Kidney epithelial cell (primary cell): ENCODE measurements at regions not wholly inside any gene's neighbourhood (a gene's known extent, or its start where the extent isn't known, plus 50 kb on each side); places are given as distances from the start of the nearest gene placed in this dataset.
"Not testable (repeated sequence)": the region's sequence is repeated elsewhere in the genome, so short reads cannot be mapped to it uniquely, and the experiment has no call there.

ENCODE experiments used
- DNase-seq: peaks from one replicate; pipeline ENCODE4 v3.0.0-alpha.2; 2010; ENCODE audit warnings: low read depth
- H3K27me3 ChIP-seq: 2 replicates; pipeline ENCODE4 v1.6.0; 2011; ENCODE audit warnings: low read length; ENCODE audit not compliant: control insufficient read depth, insufficient read depth
- H3K36me3 ChIP-seq: 2 replicates; pipeline ENCODE4 v1.5.1; 2011; ENCODE audit warnings: low read length; ENCODE audit not compliant: control insufficient read depth, insufficient read depth
- H3K4me3 ChIP-seq: 2 replicates; pipeline ENCODE4 v1.5.1; 2011; ENCODE audit warnings: low read depth, mild to moderate bottlenecking, control low read depth, low read length
- CTCF ChIP-seq: IDR thresholded peaks from 2 replicates; pipeline ENCODE4 v1.5.1; 2011; ENCODE audit warnings: mild to moderate bottlenecking, moderate library complexity, low read length, control low read depth, inconsistent platforms; ENCODE audit not compliant: insufficient read depth, poor library complexity, severe bottlenecking

- no peaks in the 10 kb centered on the region for H3K27me3 ChIP-seq
- no peak for DNase-seq
- H3K4me3 ChIP-seq: no peak overlapping the region
- TF ChIP-seq CTCF: no peak
- no peaks in the 10 kb centered on the region for H3K36me3 ChIP-seq
Measured at GRCh38 chr5:93997562-93997961, 256.2 kb upstream of the POU5F2 start.

GRCh38 chr5:93995126-93995621, 253.8 kb upstream of the POU5F2 start:
- no peak for DNase-seq
- no peaks in the 10 kb centered on the region for H3K27me3 ChIP-seq
- H3K4me3 ChIP-seq: no peak overlapping the region
- TF ChIP-seq CTCF: no peak
- no peaks in the 10 kb centered on the region for H3K36me3 ChIP-seq

- H3K36me3 ChIP-seq: no peaks in the 10 kb centered on the region
- no peak for TF ChIP-seq CTCF
Measured at GRCh38 chr5:93993161-93993560, 251.8 kb upstream of the POU5F2 start.

GRCh38 chr5:93990504-93991070, 249.2 kb upstream of the POU5F2 start:
- Histone ChIP-seq H3K36me3 (no peaks in the 10 kb centered on the region), H3K27me3 (no peaks in the 10 kb centered on the region), H3K4me3 (no peak overlapping the region)
- TF ChIP-seq CTCF: no peak
- no peak for DNase-seq

More at GRCh38 chr5:93993161-93993560, 251.8 kb upstream of the POU5F2 start:
- Histone ChIP-seq H3K27me3 (no peaks in the 10 kb centered on the region), H3K4me3 (no peak overlapping the region)
- DNase-seq: no peak

GRCh38 chr5:93985940-93986570, 244.7 kb upstream of the POU5F2 start:
- not testable (repeated sequence) for H3K36me3 ChIP-seq, DNase-seq, H3K27me3 ChIP-seq, H3K4me3 ChIP-seq

GRCh38 chr5:93978222-93978621, 236.8 kb upstream of the POU5F2 start:
- Histone ChIP-seq H3K27me3 (no peaks in the 10 kb centered on the region), H3K4me3 (no peak overlapping the region), H3K36me3 (no peaks in the 10 kb centered on the region)
- no peak for TF ChIP-seq CTCF
- DNase-seq: no peak
